ENCODE measurements at regions not wholly inside any gene's neighbourhood (a gene's known extent, or its start where the extent isn't known, plus 50 kb on each side); places are given as distances from the start of the nearest gene placed in this dataset.

GRCh38 chr18:28647961-28648360 lies 471.0 kb upstream of the CDH2 start:
- no peak for DNase-seq

GRCh38 chr18:28637897-28638296 lies 461.0 kb upstream of the CDH2 start:
- peak in 1 of 2 experiments; percentile 13 for DNase-seq

- no peak for DNase-seq
Observed at GRCh38 chr18:28635530-28635929, 458.6 kb upstream of the CDH2 start.

GRCh38 chr18:28626756-28627155 lies 449.8 kb upstream of the CDH2 start:
- DNase-seq = no peak

- no peak for DNase-seq
Observed at GRCh38 chr18:28607991-28608390, 431.1 kb upstream of the CDH2 start.

GRCh38 chr18:28606686-28607085 lies 429.8 kb upstream of the CDH2 start:
- DNase-seq = no peak

GRCh38 chr18:28602391-28602790 lies 425.5 kb upstream of the CDH2 start:
- no peak for DNase-seq

GRCh38 chr18:28594034-28594433 lies 417.1 kb upstream of the CDH2 start:
- DNase-seq = no peak

GRCh38 chr18:28588884-28589549 lies 412.1 kb upstream of the CDH2 start:
- no peak for DNase-seq

- DNase-seq = peak in 1 of 2 experiments; percentile 24
Observed at GRCh38 chr18:28584731-28585130, 407.8 kb upstream of the CDH2 start.

- DNase-seq = no peak
Observed at GRCh38 chr18:28582724-28583123, 405.8 kb upstream of the CDH2 start.

GRCh38 chr18:28581521-28582071 lies 404.7 kb upstream of the CDH2 start:
- DNase-seq = no peak

- DNase-seq = no peak
Observed at GRCh38 chr18:28576941-28577340, 400.0 kb upstream of the CDH2 start.

- no peak for DNase-seq
Observed at GRCh38 chr18:28575123-28575522, 398.2 kb upstream of the CDH2 start.

GRCh38 chr18:28574175-28574574 lies 397.2 kb upstream of the CDH2 start:
- DNase-seq = no peak

GRCh38 chr18:28571929-28572328 lies 395.0 kb upstream of the CDH2 start:
- no peak for DNase-seq

GRCh38 chr18:28560331-28560730 lies 383.4 kb upstream of the CDH2 start:
- DNase-seq = no peak

- no peak for DNase-seq
Observed at GRCh38 chr18:28559511-28559910, 382.6 kb upstream of the CDH2 start.

- no peak for DNase-seq
Observed at GRCh38 chr18:28541934-28542333, 365.0 kb upstream of the CDH2 start.

GRCh38 chr18:28541276-28541930 lies 364.5 kb upstream of the CDH2 start:
- no peak for DNase-seq

GRCh38 chr18:28529644-28530043 lies 352.7 kb upstream of the CDH2 start:
- DNase-seq = no peak

- no peak for DNase-seq
Observed at GRCh38 chr18:28526196-28526595, 349.3 kb upstream of the CDH2 start.

- no peak for DNase-seq
Observed at GRCh38 chr18:28523758-28524475, 347.0 kb upstream of the CDH2 start.

- DNase-seq = no peak
Observed at GRCh38 chr18:28522236-28522635, 345.3 kb upstream of the CDH2 start.
